ENCODE measurements at regions not wholly inside any gene's neighbourhood (a gene's known extent, or its start where the extent isn't known, plus 50 kb on each side); places are given as distances from the start of the nearest gene placed in this dataset.

GRCh38 chr14:75340921-75341320 is 62.3 kb downstream of the FOS start:
- Histone ChIP-seq H3K4me3 (no peak overlapping the region), H3K27me3 (no peaks in the 10 kb centered on the region), H3K27ac (peak overlapping the region; percentile 73 to 83), H3K4me1 (no peaks in the 10 kb centered on the region), H3K9me3 (no peaks in the 10 kb centered on the region), H3K36me3 (no peaks in the 10 kb centered on the region)
- peak; percentile 62 to 71 for DNase-seq (ENCODE audit: low spot score in 2 of 2)
- TF ChIP-seq CTCF (IDR thresholded peaks at IDR 0.05) (no peak), POLR2AphosphoS5 (IDR thresholded peaks at IDR 0.05) (peak; percentile 79 to 97 (median 92))
- intact Hi-C loops (cut with DNase I; ENCODE audit: low total_unique reads) = no loop called here

DNA sequence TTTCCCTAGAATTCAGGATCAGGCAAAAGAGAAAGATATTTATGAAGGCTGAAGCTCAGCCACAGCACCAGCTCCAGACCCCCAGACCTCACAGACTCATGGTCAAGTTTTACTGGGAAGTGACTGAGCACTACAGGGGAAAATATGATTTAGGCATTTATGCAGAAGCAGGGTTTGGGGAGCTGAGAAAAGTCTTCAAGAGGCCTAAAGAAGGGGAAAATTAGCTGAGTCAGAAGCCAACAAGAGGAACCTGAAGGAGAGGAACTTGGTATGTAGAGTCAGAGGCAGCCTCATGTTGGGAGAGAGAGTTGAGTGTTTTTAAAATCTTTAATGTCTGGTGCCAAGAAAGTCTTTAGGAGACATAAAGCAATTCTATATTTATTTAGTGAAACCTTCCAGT is 63.0 kb downstream of the FOS start:
- no peak overlapping the region for H3K4me3 ChIP-seq
- no peaks in the 10 kb centered on the region for H3K27me3 ChIP-seq
- intact Hi-C loops (cut with DNase I; ENCODE audit: low total_unique reads) = no loop called here
- no peaks in the 10 kb centered on the region for H3K36me3 ChIP-seq
- H3K4me1 ChIP-seq = no peaks in the 10 kb centered on the region
- H3K9me3 ChIP-seq = no peaks in the 10 kb centered on the region
- TF ChIP-seq POLR2AphosphoS5 (IDR thresholded peaks at IDR 0.05) = no peak
- no peak for TF ChIP-seq POLR2A (IDR thresholded peaks at IDR 0.05)
- no peak for TF ChIP-seq CTCF (IDR thresholded peaks at IDR 0.05)
- DNase-seq (ENCODE audit: low spot score in 2 of 2) = no peak
- H3K27ac ChIP-seq = peak overlapping the region; percentile 73 to 83

DNA sequence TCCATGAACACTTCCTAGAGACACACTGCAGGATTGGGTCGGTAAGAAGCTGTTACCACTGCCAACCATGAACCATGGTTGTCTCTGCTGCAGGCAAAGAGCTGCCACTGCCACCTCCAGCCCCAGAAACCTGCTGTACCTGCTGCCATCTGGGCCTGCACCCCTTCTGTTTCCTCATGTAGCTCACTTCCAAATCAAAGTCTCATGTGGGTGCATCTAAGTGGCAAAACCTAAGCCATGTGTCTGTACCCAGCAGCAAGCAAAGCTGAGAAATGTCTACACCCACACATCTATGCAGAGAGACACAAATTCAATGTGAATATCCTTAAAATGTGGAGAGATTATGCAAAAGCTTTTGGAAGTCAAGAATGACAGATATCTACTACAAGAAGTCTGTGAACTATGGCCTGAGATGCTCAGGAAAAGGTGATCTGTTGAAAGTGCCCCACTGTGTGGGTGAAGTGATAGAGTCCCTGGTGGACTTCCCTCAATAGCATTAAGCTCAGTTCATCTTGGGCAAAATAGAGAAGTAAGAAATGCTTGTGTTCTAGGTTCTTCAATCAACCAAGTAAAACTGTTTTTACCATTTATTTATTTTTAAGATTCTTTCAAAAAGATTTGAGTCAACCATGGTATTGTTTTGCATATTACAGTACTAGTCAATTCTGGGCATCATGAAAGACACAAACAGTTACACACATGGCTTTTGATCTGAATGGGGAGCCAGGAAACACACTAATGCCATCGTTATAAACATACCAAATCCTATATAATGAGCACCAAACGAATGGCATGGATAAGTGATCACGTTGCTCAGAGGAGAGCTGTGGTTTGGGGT is 64.4 kb downstream of the FOS start:
- no peak for DNase-seq (ENCODE audit: low spot score in 2 of 2)
- Histone ChIP-seq H3K4me1 (no peaks in the 10 kb centered on the region), H3K9me3 (no peaks in the 10 kb centered on the region), H3K27ac (no peak overlapping the region), H3K36me3 (no peaks in the 10 kb centered on the region), H3K27me3 (no peaks in the 10 kb centered on the region), H3K4me3 (no peak overlapping the region)
- intact Hi-C loops (cut with DNase I; ENCODE audit: low total_unique reads) = no loop called here
- no peak for TF ChIP-seq CTCF (IDR thresholded peaks at IDR 0.05)
- TF ChIP-seq POLR2A (IDR thresholded peaks at IDR 0.05) = no peak
- TF ChIP-seq POLR2AphosphoS5 (IDR thresholded peaks at IDR 0.05) = no peak

DNA sequence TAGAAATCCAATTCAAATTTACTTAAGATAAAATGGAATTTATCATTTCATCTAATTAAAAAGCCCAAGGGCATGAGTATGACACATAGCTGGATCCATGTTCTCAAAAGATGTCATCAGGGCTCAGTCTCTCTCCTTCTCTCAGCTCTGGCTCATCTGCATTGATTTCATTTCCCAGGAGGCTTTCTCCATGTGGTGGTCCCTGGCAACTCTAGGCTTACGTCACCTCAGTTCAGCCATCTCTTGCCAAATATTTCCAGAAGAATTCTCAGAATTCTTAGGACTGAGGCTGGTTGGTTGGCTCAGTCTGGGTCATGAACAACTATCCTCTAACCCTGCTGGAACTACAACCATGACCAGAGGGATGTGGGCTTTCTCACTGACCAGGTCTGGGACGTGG is 65.3 kb downstream of the FOS start:
- H3K27ac ChIP-seq = no peak overlapping the region
- DNase-seq (ENCODE audit: low spot score in 2 of 2) = no peak
- no peaks in the 10 kb centered on the region for H3K36me3 ChIP-seq
- TF ChIP-seq POLR2A (IDR thresholded peaks at IDR 0.05) = no peak
- no peak for TF ChIP-seq POLR2AphosphoS5 (IDR thresholded peaks at IDR 0.05)
- TF ChIP-seq CTCF (IDR thresholded peaks at IDR 0.05) = no peak
- no peaks in the 10 kb centered on the region for H3K27me3 ChIP-seq
- no peaks in the 10 kb centered on the region for H3K4me1 ChIP-seq
- no peaks in the 10 kb centered on the region for H3K9me3 ChIP-seq
- H3K4me3 ChIP-seq = no peak overlapping the region
- intact Hi-C loops (cut with DNase I; ENCODE audit: low total_unique reads) = no loop called here

DNA sequence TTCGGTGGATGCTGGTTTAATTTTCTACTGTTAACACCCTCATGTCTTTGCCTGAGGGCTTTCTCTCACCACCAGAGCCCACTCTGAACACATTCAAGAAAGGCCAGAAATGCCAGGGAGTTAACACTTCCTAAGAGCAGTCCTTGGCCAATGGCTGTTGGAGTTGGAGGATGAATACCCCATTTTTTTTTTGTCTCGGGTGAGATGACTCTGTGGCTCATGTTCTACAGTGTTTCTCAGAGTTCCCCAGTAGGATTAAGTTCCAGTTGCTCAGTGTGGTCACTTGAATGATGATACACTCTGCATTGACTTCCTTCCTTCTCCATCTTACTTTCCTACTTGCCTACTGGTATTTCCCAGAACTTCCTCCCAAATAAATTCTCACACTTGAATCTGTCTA is 65.8 kb downstream of the FOS start:
- no peak for DNase-seq (ENCODE audit: low spot score in 2 of 2)
- H3K27ac ChIP-seq = no peak overlapping the region
- intact Hi-C loops (cut with DNase I; ENCODE audit: low total_unique reads) = no loop called here

More for the DNA sequence above, 65.8 kb downstream of the FOS start:
- Histone ChIP-seq H3K4me1 (no peaks in the 10 kb centered on the region), H3K36me3 (no peaks in the 10 kb centered on the region), H3K4me3 (no peak overlapping the region), H3K9me3 (no peaks in the 10 kb centered on the region), H3K27me3 (no peaks in the 10 kb centered on the region)
- TF ChIP-seq CTCF (IDR thresholded peaks at IDR 0.05) (no peak), POLR2AphosphoS5 (IDR thresholded peaks at IDR 0.05) (no peak)

All from breast epithelium (tissue), 4 donors.